ENCODE measurements at regions not wholly inside any gene's neighbourhood (a gene's known extent, or its start where the extent isn't known, plus 50 kb on each side); places are given as distances from the start of the nearest gene placed in this dataset.
A peak's percentile ranks its signal among the peaks of the same experiment; 100 is the strongest.

- ATAC-seq: no peak
- DNase-seq: no peak
- H3K27me3 Mint-ChIP-seq: no peaks in the 10 kb centered on the region
- H3K4me3 Mint-ChIP-seq: no peak overlapping the region
- H3K9me3 Mint-ChIP-seq: peaks cover 4 to 6% of the 10 kb centered on the region in 2 donors
- no peaks in the 10 kb centered on the region for H3K4me1 Mint-ChIP-seq
- H3K27ac Mint-ChIP-seq: no peak overlapping the region
These were observed 708.5 kb downstream of the SQOR start for GRCh38 chr15:46343196-46343935.

- H3K9me3 Mint-ChIP-seq: no peaks in the 10 kb centered on the region
- no peaks in the 10 kb centered on the region for H3K4me1 Mint-ChIP-seq
- ATAC-seq: no peak
- DNase-seq: no peak
- no peak overlapping the region for H3K27ac Mint-ChIP-seq
- H3K27me3 Mint-ChIP-seq: no peaks in the 10 kb centered on the region
- H3K4me3 Mint-ChIP-seq: no peak overlapping the region
These were observed 709.4 kb downstream of the SQOR start for GRCh38 chr15:46344115-46344724.

GRCh38 chr15:46344915-46345314 lies 710.1 kb downstream of the SQOR start:
- Mint-ChIP-seq H3K4me3 (no peak overlapping the region), H3K27me3 (no peaks in the 10 kb centered on the region), H3K4me1 (no peaks in the 10 kb centered on the region), H3K9me3 (no peaks in the 10 kb centered on the region), H3K27ac (no peak overlapping the region)
- ATAC-seq (no peak), DNase-seq (no peak)

- Mint-ChIP-seq H3K27ac (peak overlapping the region in 1 of 2 donors; percentile 59), H3K4me3 (no peak overlapping the region), H3K27me3 (no peaks in the 10 kb centered on the region), H3K9me3 (peaks cover 15 to 33% of the 10 kb centered on the region in 2 donors), H3K4me1 (no peaks in the 10 kb centered on the region)
- DNase-seq: no peak
- ATAC-seq: no peak
These were observed 719.6 kb downstream of the SQOR start for GRCh38 chr15:46354443-46354842.

GRCh38 chr15:46365572-46365971 lies 730.7 kb downstream of the SQOR start:
- Mint-ChIP-seq H3K27ac (no peak overlapping the region), H3K9me3 (peaks cover 10 to 17% of the 10 kb centered on the region in 2 donors)
- DNase-seq: no peak

GRCh38 chr15:46366360-46367007 lies 731.7 kb downstream of the SQOR start:
- DNase-seq (no peak), ATAC-seq (no peak)
- Mint-ChIP-seq H3K27me3 (no peaks in the 10 kb centered on the region), H3K27ac (no peak overlapping the region), H3K4me1 (no peaks in the 10 kb centered on the region), H3K9me3 (peaks cover 18 to 26% of the 10 kb centered on the region in 2 donors), H3K4me3 (no peak overlapping the region)

More at GRCh38 chr15:46365572-46365971, 730.7 kb downstream of the SQOR start:
- H3K4me1 Mint-ChIP-seq: no peaks in the 10 kb centered on the region
- H3K27me3 Mint-ChIP-seq: no peaks in the 10 kb centered on the region
- no peak for ATAC-seq
- no peak overlapping the region for H3K4me3 Mint-ChIP-seq

GRCh38 chr15:46383978-46384377 lies 749.1 kb downstream of the SQOR start:
- ATAC-seq: no peak
- Mint-ChIP-seq H3K27me3 (no peaks in the 10 kb centered on the region), H3K9me3 (peaks cover 0 to 2% of the 10 kb centered on the region in 2 donors), H3K4me1 (no peaks in the 10 kb centered on the region), H3K27ac (no peak overlapping the region), H3K4me3 (no peak overlapping the region)
- no peak for DNase-seq

GRCh38 chr15:46386356-46386755 lies 751.5 kb downstream of the SQOR start:
- H3K9me3 Mint-ChIP-seq: peaks cover 15% of the 10 kb centered on the region in 2 donors
- H3K4me1 Mint-ChIP-seq: no peaks in the 10 kb centered on the region
- ATAC-seq (no peak), DNase-seq (no peak)
- H3K27me3 Mint-ChIP-seq: peaks cover 9% of the 10 kb centered on the region
- no peak overlapping the region for H3K4me3 Mint-ChIP-seq
- H3K27ac Mint-ChIP-seq: no peak overlapping the region

- Mint-ChIP-seq H3K4me3 (no peak overlapping the region), H3K4me1 (no peaks in the 10 kb centered on the region), H3K27me3 (peaks cover 9% of the 10 kb centered on the region), H3K27ac (no peak overlapping the region), H3K9me3 (peaks cover 15 to 18% of the 10 kb centered on the region in 2 donors)
- ATAC-seq (no peak), DNase-seq (no peak)
These were observed 754.9 kb downstream of the SQOR start for GRCh38 chr15:46389739-46390138.

GRCh38 chr15:46394463-46394862 lies 759.6 kb downstream of the SQOR start:
- no peak for DNase-seq
- H3K27ac Mint-ChIP-seq: no peak overlapping the region
- ATAC-seq: no peak
- no peaks in the 10 kb centered on the region for H3K4me1 Mint-ChIP-seq
- H3K9me3 Mint-ChIP-seq: peaks cover 18 to 20% of the 10 kb centered on the region in 2 donors
- no peak overlapping the region for H3K4me3 Mint-ChIP-seq
- H3K27me3 Mint-ChIP-seq: peaks cover 9% of the 10 kb centered on the region

- H3K9me3 Mint-ChIP-seq: no peaks in the 10 kb centered on the region
- no peak overlapping the region for H3K4me3 Mint-ChIP-seq
- ATAC-seq: no peak
- no peak overlapping the region for H3K27ac Mint-ChIP-seq
- DNase-seq: no peak
- no peaks in the 10 kb centered on the region for H3K27me3 Mint-ChIP-seq
- no peaks in the 10 kb centered on the region for H3K4me1 Mint-ChIP-seq
These were observed 773.5 kb downstream of the SQOR start for GRCh38 chr15:46408312-46408711.

GRCh38 chr15:46409841-46410301 lies 775.0 kb downstream of the SQOR start:
- no peak for DNase-seq
- no peak for ATAC-seq
- Mint-ChIP-seq H3K27me3 (no peaks in the 10 kb centered on the region), H3K4me1 (no peaks in the 10 kb centered on the region), H3K27ac (no peak overlapping the region), H3K4me3 (no peak overlapping the region), H3K9me3 (no peaks in the 10 kb centered on the region)

- Mint-ChIP-seq H3K27me3 (no peaks in the 10 kb centered on the region), H3K9me3 (no peaks in the 10 kb centered on the region), H3K4me3 (no peak overlapping the region), H3K4me1 (no peaks in the 10 kb centered on the region), H3K27ac (no peak overlapping the region)
- no peak for DNase-seq
- no peak for ATAC-seq
These were observed 775.9 kb downstream of the SQOR start for GRCh38 chr15:46410705-46411104.

GRCh38 chr15:46411900-46412299 lies 777.1 kb downstream of the SQOR start:
- Mint-ChIP-seq H3K9me3 (no peaks in the 10 kb centered on the region), H3K4me1 (no peaks in the 10 kb centered on the region), H3K27me3 (no peaks in the 10 kb centered on the region), H3K4me3 (no peak overlapping the region), H3K27ac (no peak overlapping the region)
- DNase-seq (no peak), ATAC-seq (no peak)

GRCh38 chr15:46413799-46414198 lies 779.0 kb downstream of the SQOR start:
- H3K27me3 Mint-ChIP-seq: no peaks in the 10 kb centered on the region

GRCh38 chr15:46416544-46416943 lies 781.7 kb downstream of the SQOR start:
- no peaks in the 10 kb centered on the region for H3K4me1 Mint-ChIP-seq
- ATAC-seq: no peak

More at GRCh38 chr15:46413799-46414198, 779.0 kb downstream of the SQOR start:
- ATAC-seq: no peak
- Mint-ChIP-seq H3K9me3 (no peaks in the 10 kb centered on the region), H3K4me3 (no peak overlapping the region), H3K4me1 (no peaks in the 10 kb centered on the region), H3K27ac (no peak overlapping the region)
- no peak for DNase-seq

More at GRCh38 chr15:46416544-46416943, 781.7 kb downstream of the SQOR start:
- H3K27ac Mint-ChIP-seq: no peak overlapping the region
- no peak overlapping the region for H3K4me3 Mint-ChIP-seq
- no peaks in the 10 kb centered on the region for H3K27me3 Mint-ChIP-seq
- no peak for DNase-seq
- H3K9me3 Mint-ChIP-seq: no peaks in the 10 kb centered on the region

Measured in stimulated activated naive CD8-positive, alpha-beta T cell treated with anti-CD3 and anti-CD28 coated beads, Interleukin-15, amount 100 ng/mL, for 72 hours (primary cell).